ENCODE measurements at regions not wholly inside any gene's neighbourhood (a gene's known extent, or its start where the extent isn't known, plus 50 kb on each side); places are given as distances from the start of the nearest gene placed in this dataset.

GRCh38 chr4:103307453-103308247 lies 109.5 kb upstream of the CENPE start:
- POLR2A ChIA-PET, result no interaction called here
- TF ChIP-seq, protein P1, sequence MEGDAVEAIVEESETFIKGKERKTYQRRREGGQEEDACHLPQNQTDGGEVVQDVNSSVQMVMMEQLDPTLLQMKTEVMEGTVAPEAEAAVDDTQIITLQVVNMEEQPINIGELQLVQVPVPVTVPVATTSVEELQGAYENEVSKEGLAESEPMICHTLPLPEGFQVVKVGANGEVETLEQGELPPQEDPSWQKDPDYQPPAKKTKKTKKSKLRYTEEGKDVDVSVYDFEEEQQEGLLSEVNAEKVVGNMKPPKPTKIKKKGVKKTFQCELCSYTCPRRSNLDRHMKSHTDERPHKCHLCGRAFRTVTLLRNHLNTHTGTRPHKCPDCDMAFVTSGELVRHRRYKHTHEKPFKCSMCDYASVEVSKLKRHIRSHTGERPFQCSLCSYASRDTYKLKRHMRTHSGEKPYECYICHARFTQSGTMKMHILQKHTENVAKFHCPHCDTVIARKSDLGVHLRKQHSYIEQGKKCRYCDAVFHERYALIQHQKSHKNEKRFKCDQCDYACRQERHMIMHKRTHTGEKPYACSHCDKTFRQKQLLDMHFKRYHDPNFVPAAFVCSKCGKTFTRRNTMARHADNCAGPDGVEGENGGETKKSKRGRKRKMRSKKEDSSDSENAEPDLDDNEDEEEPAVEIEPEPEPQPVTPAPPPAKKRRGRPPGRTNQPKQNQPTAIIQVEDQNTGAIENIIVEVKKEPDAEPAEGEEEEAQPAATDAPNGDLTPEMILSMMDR (IDR thresholded peaks at IDR 0.05; ENCODE audit: control extremely low read depth, extremely low read depth, low read depth, missing control alignments), result no peak
- DNase-seq (ENCODE audit: extremely low spot score), result no peak
- CTCF ChIA-PET, result interaction anchor here (1.0 to 1.6 kb wide), 2 partner anchors 9 to 10 kb away, joined by 4 to 7 read pairs; no protein-coding TSS in a partner anchor

DNA sequence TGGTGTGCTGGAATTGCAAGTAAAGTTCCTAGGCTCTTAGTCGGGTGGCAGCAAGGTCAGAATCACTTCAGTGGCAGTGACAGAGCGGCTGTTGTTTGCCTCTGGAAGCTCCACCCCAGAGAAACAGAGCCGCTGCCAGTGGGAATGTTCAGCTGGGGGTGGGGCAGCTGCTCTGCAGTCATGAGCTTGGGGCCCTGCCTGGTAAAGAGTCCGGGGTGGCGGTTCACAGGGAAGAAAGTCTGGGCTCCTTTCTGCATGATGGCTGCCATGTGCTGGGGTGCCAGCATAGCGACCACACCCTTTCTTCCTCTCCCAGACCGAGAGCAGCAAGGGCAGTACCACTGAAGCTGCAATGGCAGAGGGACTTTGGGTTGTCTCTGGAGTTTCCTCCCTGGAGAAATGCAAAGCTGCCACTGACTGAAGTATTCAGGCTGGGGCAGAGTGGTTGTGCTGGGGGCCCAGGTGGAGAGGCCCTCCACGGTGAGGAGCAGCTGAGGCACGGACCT lies 108.8 kb upstream of the CENPE start:
- no peak for DNase-seq (ENCODE audit: extremely low spot score)
- TF ChIP-seq, protein P1 (IDR thresholded peaks at IDR 0.05; ENCODE audit: control extremely low read depth, extremely low read depth, low read depth, missing control alignments), result no peak
- CTCF ChIA-PET, result interaction anchor here (1.0 to 1.3 kb wide), 2 partner anchors 8 to 13 kb away, joined by 3 to 4 read pairs; no protein-coding TSS in a partner anchor
- POLR2A ChIA-PET, result no interaction called here

- TF ChIP-seq, protein P1 (IDR thresholded peaks at IDR 0.05; ENCODE audit: control extremely low read depth, extremely low read depth, low read depth, missing control alignments), result no peak
- POLR2A ChIA-PET, result no interaction called here
- DNase-seq (ENCODE audit: extremely low spot score), result no peak
- CTCF ChIA-PET, result interaction anchor here (0.7 to 0.9 kb wide), 2 partner anchors 10 to 19 kb away, joined by 3 read pairs; no protein-coding TSS in a partner anchor
Measured at GRCh38 chr4:103305355-103305754, 107.2 kb upstream of the CENPE start.

DNA sequence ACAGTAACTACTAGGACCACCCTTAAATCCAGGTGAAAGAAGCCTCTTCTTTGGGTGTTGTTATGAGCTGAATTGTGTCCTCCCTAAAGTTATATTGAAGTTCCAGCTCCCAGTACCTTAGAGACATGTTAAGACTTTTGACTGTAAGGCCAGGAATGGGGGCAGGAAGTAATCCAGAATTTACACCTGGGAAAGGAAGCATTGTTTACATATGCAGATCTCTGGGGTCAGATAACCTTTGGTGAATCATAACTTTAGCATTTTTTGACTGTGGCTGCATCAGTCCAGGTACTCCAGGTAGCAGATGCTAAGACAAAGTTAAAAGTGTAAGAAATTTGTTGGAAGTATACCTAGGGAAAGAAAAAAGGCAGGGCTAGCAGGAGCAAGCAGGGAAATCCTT lies 104.9 kb upstream of the CENPE start:
- CTCF ChIA-PET, result no interaction called here
- DNase-seq (ENCODE audit: extremely low spot score), result no peak
- TF ChIP-seq, protein P1 (IDR thresholded peaks at IDR 0.05; ENCODE audit: control extremely low read depth, extremely low read depth, low read depth, missing control alignments), result no peak

DNA sequence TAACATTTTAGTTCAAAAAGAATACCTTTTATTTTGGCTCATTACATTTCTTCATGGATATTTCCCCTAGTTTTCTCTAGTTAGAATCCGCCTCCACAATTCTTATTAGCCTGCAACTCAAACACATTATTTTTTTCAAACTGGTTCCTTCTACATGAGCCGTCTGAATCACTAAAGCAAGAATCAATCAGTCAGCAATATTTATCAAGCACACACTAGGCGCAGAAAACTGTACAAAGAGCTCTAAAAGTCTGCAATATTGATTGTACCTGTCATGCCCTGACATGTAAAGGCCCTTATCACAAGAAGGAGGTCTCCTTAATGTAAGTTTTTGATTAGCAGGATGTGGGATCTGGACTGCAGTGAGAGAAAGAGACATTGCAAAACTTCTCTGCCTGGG lies 94.8 kb upstream of the CENPE start:
- TF ChIP-seq, protein P1 (IDR thresholded peaks at IDR 0.05; ENCODE audit: control extremely low read depth, extremely low read depth, low read depth, missing control alignments), result no peak
- ChIA-PET CTCF (interaction anchor here (0.9 to 1.2 kb wide), 2 partner anchors 48 to 115 kb away, joined by 3 to 5 read pairs; no protein-coding TSS in a partner anchor), POLR2A (no interaction called here)
- no peak for DNase-seq (ENCODE audit: extremely low spot score)

More for the DNA sequence above, 104.9 kb upstream of the CENPE start:
- POLR2A ChIA-PET, result no interaction called here

DNA sequence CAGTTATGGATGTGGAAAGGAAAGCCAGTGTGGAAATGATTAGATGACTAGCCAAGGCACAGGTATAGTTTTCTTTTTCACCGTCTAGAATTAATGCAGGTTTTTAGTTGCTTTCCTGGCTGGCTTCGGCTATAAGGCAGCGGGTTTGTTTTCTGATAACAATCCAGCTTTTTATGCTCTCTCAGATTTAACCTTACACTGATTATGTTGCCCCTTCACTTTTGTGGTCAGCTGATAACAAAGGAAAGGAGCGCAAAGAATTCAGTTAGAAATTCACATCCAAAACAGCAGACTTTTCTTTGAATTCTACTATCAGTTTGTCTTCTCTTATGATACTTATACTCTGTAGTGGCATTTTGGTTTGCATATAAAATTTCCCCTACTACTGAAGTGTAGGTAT lies 94.2 kb upstream of the CENPE start:
- CTCF ChIA-PET, result interaction anchor here (0.9 kb wide), 1 partner anchor 115 kb away, joined by 3 read pairs; no protein-coding TSS in a partner anchor
- TF ChIP-seq, protein P1 (IDR thresholded peaks at IDR 0.05; ENCODE audit: control extremely low read depth, extremely low read depth, low read depth, missing control alignments), result no peak
- DNase-seq (ENCODE audit: extremely low spot score), result no peak
- POLR2A ChIA-PET, result no interaction called here

All from GM10248 (cell line).